SH-SY5Y (cell line): ENCODE measurements at regions not wholly inside any gene's neighbourhood (a gene's known extent, or its start where the extent isn't known, plus 50 kb on each side); places are given as distances from the start of the nearest gene placed in this dataset.

ENCODE experiments used
- GATA2 ChIP-seq: IDR thresholded peaks from 2 replicates; pipeline ENCODE4 v1.6.1; 2011; ENCODE audit warnings: mild to moderate bottlenecking, low read depth, low read length
- GATA3 ChIP-seq: IDR thresholded peaks from 2 replicates; pipeline ENCODE4 v1.6.1; 2011; ENCODE audit warnings: low read depth, mild to moderate bottlenecking, low read length, moderate library complexity

- TF ChIP-seq GATA2 (no peak), GATA3 (no peak)
Measured at GRCh38 chr6:44627883-44628271, 240.4 kb downstream of the CDC5L start.
